ENCODE measurements at regions not wholly inside any gene's neighbourhood (a gene's known extent, or its start where the extent isn't known, plus 50 kb on each side); places are given as distances from the start of the nearest gene placed in this dataset.

DNA sequence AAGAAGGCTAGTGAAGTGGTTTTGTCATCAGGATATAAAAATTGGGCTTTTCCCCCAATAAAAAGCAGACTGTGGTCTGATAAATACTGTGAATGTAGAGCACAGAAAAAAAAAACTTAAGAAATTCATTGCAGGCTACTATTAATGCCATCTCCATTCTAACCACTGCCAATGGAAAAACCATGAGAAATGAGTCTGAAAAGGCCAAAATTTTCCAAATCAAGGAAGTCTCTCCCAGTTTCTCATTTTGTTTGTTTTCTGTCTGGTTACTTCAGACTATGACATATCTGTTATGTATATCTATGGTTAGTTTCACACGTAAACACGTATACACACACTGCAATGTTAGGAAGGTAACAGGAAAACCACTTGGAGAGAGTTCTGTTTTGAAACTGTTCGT, 193.6 kb upstream of the TSC22D1 start:
- BruUV-seq (replicated peaks) = no TSS peak
- Histone ChIP-seq H3K9me3 (ENCODE audit: low read length) (no peaks in the 10 kb centered on the region), H3K4me1 (ENCODE audit: insufficient read depth, low read length) (no peaks in the 10 kb centered on the region), H3K27me3 (ENCODE audit: low read length) (no peaks in the 10 kb centered on the region), H3K4me3 (ENCODE audit: low read length) (no peak overlapping the region), H3K27ac (ENCODE audit: low read length) (no peak overlapping the region), H3K9me2 (replicated peaks; ENCODE audit: low read length) (no peaks in the 10 kb centered on the region), H2AFZ (ENCODE audit: low read length) (no peak overlapping the region), H4K20me1 (ENCODE audit: low read length) (no peaks in the 10 kb centered on the region), H3K36me3 (ENCODE audit: low read depth, low read length) (no peaks in the 10 kb centered on the region), H3K79me2 (ENCODE audit: low read length) (no peaks in the 10 kb centered on the region), H3K4me2 (ENCODE audit: low read length) (no peak overlapping the region), H3K9ac (ENCODE audit: low read length) (no peak overlapping the region), H3F3A (ENCODE audit: low read length, unreplicated experiment) (no peaks in the 10 kb centered on the region)
- intact Hi-C loops (cut with micrococcal nuclease) = no loop called here
- ChIA-PET POLR2A (ENCODE audit: unreplicated experiment) (no interaction called here), CTCF (no interaction called here)
- no peak for ATAC-seq
- TF ChIP-seq, protein P1, sequence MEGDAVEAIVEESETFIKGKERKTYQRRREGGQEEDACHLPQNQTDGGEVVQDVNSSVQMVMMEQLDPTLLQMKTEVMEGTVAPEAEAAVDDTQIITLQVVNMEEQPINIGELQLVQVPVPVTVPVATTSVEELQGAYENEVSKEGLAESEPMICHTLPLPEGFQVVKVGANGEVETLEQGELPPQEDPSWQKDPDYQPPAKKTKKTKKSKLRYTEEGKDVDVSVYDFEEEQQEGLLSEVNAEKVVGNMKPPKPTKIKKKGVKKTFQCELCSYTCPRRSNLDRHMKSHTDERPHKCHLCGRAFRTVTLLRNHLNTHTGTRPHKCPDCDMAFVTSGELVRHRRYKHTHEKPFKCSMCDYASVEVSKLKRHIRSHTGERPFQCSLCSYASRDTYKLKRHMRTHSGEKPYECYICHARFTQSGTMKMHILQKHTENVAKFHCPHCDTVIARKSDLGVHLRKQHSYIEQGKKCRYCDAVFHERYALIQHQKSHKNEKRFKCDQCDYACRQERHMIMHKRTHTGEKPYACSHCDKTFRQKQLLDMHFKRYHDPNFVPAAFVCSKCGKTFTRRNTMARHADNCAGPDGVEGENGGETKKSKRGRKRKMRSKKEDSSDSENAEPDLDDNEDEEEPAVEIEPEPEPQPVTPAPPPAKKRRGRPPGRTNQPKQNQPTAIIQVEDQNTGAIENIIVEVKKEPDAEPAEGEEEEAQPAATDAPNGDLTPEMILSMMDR (conservative IDR thresholded peaks at IDR 0.05; ENCODE audit: low read depth, low read length) = no peak
- no peak for TF ChIP-seq EZH2phosphoT487 (IDR thresholded peaks at IDR 0.05; ENCODE audit: borderline replicate concordance, low read length)
- no peak for TF ChIP-seq EZH2 (IDR thresholded peaks at IDR 0.05; ENCODE audit: low read length, unreplicated experiment)
- DNase-seq = no peak

DNA sequence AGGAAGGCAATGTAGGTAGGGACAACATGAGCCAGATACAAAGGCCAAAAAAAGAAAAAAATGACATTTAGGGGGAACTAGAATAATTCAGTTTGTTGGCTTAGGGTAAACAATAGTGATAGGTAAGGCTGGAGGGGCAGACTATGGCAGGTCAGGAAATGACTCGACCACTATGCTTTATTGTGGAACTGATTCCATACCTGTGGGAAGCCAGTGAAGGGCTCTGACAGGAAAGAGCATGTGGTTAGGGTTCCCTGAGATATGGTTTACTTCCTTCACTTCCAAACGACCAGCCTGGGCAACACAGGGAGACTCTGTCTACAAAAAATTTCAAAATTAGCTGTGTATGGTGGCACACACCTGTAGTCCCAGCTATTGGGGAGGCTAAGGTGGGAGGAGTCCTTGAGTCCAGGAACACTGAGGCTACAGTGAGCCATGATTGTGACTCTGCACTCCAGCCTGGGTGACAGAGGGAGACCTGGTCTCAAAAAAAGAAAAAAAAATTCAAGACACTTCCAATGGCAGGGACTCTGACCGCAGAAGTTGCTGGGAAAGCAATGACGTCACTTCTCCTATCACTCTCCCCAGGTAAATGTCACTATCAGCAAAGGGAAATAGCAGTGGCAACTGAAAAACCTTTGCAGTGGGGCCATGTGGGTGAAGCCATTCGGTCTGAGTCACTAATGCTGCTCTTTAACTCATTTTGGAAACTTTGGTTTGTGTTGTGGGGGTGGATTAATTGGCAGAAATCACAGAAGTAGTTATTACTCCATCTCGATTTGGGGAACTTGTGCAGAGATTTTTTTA, 192.8 kb upstream of the TSC22D1 start:
- Histone ChIP-seq H3K4me3 (ENCODE audit: low read length) (no peak overlapping the region), H3K4me1 (ENCODE audit: insufficient read depth, low read length) (no peaks in the 10 kb centered on the region), H4K20me1 (ENCODE audit: low read length) (no peaks in the 10 kb centered on the region), H3K79me2 (ENCODE audit: low read length) (no peaks in the 10 kb centered on the region), H2AFZ (ENCODE audit: low read length) (no peak overlapping the region), H3K4me2 (ENCODE audit: low read length) (no peak overlapping the region), H3K9me3 (ENCODE audit: low read length) (no peaks in the 10 kb centered on the region), H3F3A (ENCODE audit: low read length, unreplicated experiment) (no peaks in the 10 kb centered on the region), H3K9ac (ENCODE audit: low read length) (no peak overlapping the region), H3K9me2 (replicated peaks; ENCODE audit: low read length) (no peaks in the 10 kb centered on the region), H3K27me3 (ENCODE audit: low read length) (no peaks in the 10 kb centered on the region), H3K36me3 (ENCODE audit: low read depth, low read length) (no peaks in the 10 kb centered on the region), H3K27ac (ENCODE audit: low read length) (no peak overlapping the region)
- DNase-seq = peak; percentile 40
- no TSS peak for BruUV-seq (replicated peaks)
- TF ChIP-seq EZH2 (IDR thresholded peaks at IDR 0.05; ENCODE audit: low read length, unreplicated experiment) = no peak
- TF ChIP-seq EZH2phosphoT487 (IDR thresholded peaks at IDR 0.05; ENCODE audit: borderline replicate concordance, low read length) = no peak
- TF ChIP-seq, protein P1 (conservative IDR thresholded peaks at IDR 0.05; ENCODE audit: low read depth, low read length) = no peak
- no peak for ATAC-seq
- POLR2A ChIA-PET (ENCODE audit: unreplicated experiment) = no interaction called here
- CTCF ChIA-PET = no interaction called here
- intact Hi-C loops (cut with micrococcal nuclease) = no loop called here

DNA sequence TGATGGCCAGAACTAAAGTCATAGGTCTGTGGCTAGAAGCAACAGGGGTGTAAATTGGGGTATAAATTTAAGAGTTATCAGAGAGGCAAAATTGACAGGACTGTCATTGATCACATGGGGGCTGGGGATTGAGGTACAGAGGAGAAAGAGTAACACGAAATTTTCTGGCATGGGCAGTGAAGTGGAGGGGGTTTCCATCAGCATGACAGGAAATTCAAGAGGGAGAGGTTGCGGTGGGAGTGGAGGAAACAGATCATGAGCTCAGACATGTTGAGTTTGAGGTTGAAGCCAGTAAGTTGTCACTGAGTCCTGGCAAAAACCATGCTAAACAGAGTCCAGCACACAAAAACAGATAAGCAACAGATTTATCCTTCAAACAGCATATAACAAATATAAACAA, 192.1 kb upstream of the TSC22D1 start:
- H2AFZ ChIP-seq (ENCODE audit: low read length) = no peak overlapping the region
- no peaks in the 10 kb centered on the region for H3K9me3 ChIP-seq (ENCODE audit: low read length)
- no peaks in the 10 kb centered on the region for H3K4me1 ChIP-seq (ENCODE audit: insufficient read depth, low read length)
- ATAC-seq (no peak), DNase-seq (no peak)
- intact Hi-C loops (cut with micrococcal nuclease) = no loop called here
- ChIA-PET POLR2A (ENCODE audit: unreplicated experiment) (no interaction called here), CTCF (no interaction called here)
- H3K4me2 ChIP-seq (ENCODE audit: low read length) = no peak overlapping the region
- no peaks in the 10 kb centered on the region for H3K79me2 ChIP-seq (ENCODE audit: low read length)
- no TSS peak for BruUV-seq (replicated peaks)
- no peaks in the 10 kb centered on the region for H3F3A ChIP-seq (ENCODE audit: low read length, unreplicated experiment)
- H3K27ac ChIP-seq (ENCODE audit: low read length) = no peak overlapping the region
- no peak for TF ChIP-seq EZH2 (IDR thresholded peaks at IDR 0.05; ENCODE audit: low read length, unreplicated experiment)
- no peak for TF ChIP-seq EZH2phosphoT487 (IDR thresholded peaks at IDR 0.05; ENCODE audit: borderline replicate concordance, low read length)
- TF ChIP-seq, protein P1 (conservative IDR thresholded peaks at IDR 0.05; ENCODE audit: low read depth, low read length) = no peak
- H3K9me2 ChIP-seq (replicated peaks; ENCODE audit: low read length) = no peaks in the 10 kb centered on the region
- H3K27me3 ChIP-seq (ENCODE audit: low read length) = no peaks in the 10 kb centered on the region
- no peak overlapping the region for H3K4me3 ChIP-seq (ENCODE audit: low read length)
- no peaks in the 10 kb centered on the region for H3K36me3 ChIP-seq (ENCODE audit: low read depth, low read length)
- H3K9ac ChIP-seq (ENCODE audit: low read length) = no peak overlapping the region
- H4K20me1 ChIP-seq (ENCODE audit: low read length) = no peaks in the 10 kb centered on the region

All from PC-3 (cell line).